Naive B cell (primary cell): ENCODE measurements at regions not wholly inside any gene's neighbourhood (a gene's known extent, or its start where the extent isn't known, plus 50 kb on each side); places are given as distances from the start of the nearest gene placed in this dataset.
A peak's percentile ranks its signal among the peaks of the same experiment; 100 is the strongest.
"Not testable (repeated sequence)": the region's sequence is repeated elsewhere in the genome, so short reads cannot be mapped to it uniquely, and the experiment has no call there.

Source experiments
- ATAC-seq, 2 donors: fragments of 150-1000 bp; cut with Tn5 transposase; 2 replicates each; pipeline ENCODE4 v1.10.0; 2021; ENCODE audit warnings: low read depth in 2 of 2, mild to moderate bottlenecking in 2 of 2, moderate library complexity in 2 of 2
- DNase-seq: peaks from one replicate; pipeline ENCODE4 v3.0.0; 2022
- H3K27ac Mint-ChIP-seq, 6 donors: one replicate each; pipeline ENCODE4 v1.8.0; 2020 to 2022; ENCODE audit warnings: mild to moderate bottlenecking in 6 of 6, mixed read lengths in 6 of 6, moderate library complexity in 5 of 6, inconsistent platforms in 2 of 6
- H3K27me3 Mint-ChIP-seq, 3 donors: one replicate each; pipeline ENCODE4 v1.8.0; 2021 to 2022; ENCODE audit warnings: mixed read lengths in 3 of 3, mild to moderate bottlenecking in 1 of 3
- H3K36me3 Mint-ChIP-seq, 2 donors: one replicate each; pipeline ENCODE4 v1.8.0; 2020 to 2022; ENCODE audit warnings: mixed read lengths in 2 of 2, inconsistent platforms in 1 of 2, mild to moderate bottlenecking in 1 of 2
- H3K4me1 Mint-ChIP-seq, 3 donors: one replicate each; pipeline ENCODE4 v1.8.0; 2020 to 2022; ENCODE audit warnings: mixed read lengths in 3 of 3, inconsistent platforms in 1 of 3, mild to moderate bottlenecking in 1 of 3, moderate library complexity in 1 of 3
- H3K4me3 Mint-ChIP-seq, 8 donors: one replicate each; pipeline ENCODE4 v1.8.0; 2020 to 2022; ENCODE audit warnings: mild to moderate bottlenecking in 8 of 8, mixed read lengths in 8 of 8, moderate library complexity in 8 of 8, inconsistent platforms in 2 of 8
- H3K9me3 Mint-ChIP-seq, 7 donors: one replicate each; pipeline ENCODE4 v1.8.0; 2020 to 2022; ENCODE audit warnings: mixed read lengths in 7 of 7, mild to moderate bottlenecking in 5 of 7, inconsistent platforms in 2 of 7, moderate library complexity in 1 of 7

GRCh38 chr6:168928012-168928411 lies 325.6 kb downstream of the THBS2 start:
- DNase-seq, result no peak
- H3K4me3 Mint-ChIP-seq, result no peak overlapping the region
- H3K36me3 Mint-ChIP-seq, result no peaks in the 10 kb centered on the region
- no peak overlapping the region for H3K27ac Mint-ChIP-seq
- H3K9me3 Mint-ChIP-seq, result peaks cover 0 to 13% (median 2%) of the 10 kb centered on the region in 7 donors
- ATAC-seq, result no peak
- H3K4me1 Mint-ChIP-seq, result no peaks in the 10 kb centered on the region
- H3K27me3 Mint-ChIP-seq, result peaks cover 0 to 5% (median 3%) of the 10 kb centered on the region in 3 donors

- Mint-ChIP-seq H3K27ac (no peak overlapping the region), H3K4me1 (no peaks in the 10 kb centered on the region), H3K27me3 (peaks cover 0 to 5% (median 3%) of the 10 kb centered on the region in 3 donors), H3K9me3 (peaks cover 0 to 13% (median 2%) of the 10 kb centered on the region in 7 donors), H3K36me3 (no peaks in the 10 kb centered on the region), H3K4me3 (no peak overlapping the region)
- ATAC-seq (no peak), DNase-seq (no peak)
Measured at GRCh38 chr6:168927026-168927425, 326.6 kb downstream of the THBS2 start.

GRCh38 chr6:168926306-168926705 lies 327.3 kb downstream of the THBS2 start:
- peaks cover 0 to 13% (median 2%) of the 10 kb centered on the region in 7 donors for H3K9me3 Mint-ChIP-seq
- peaks cover 0 to 5% (median 3%) of the 10 kb centered on the region in 3 donors for H3K27me3 Mint-ChIP-seq
- no peaks in the 10 kb centered on the region for H3K36me3 Mint-ChIP-seq
- no peak overlapping the region for H3K4me3 Mint-ChIP-seq
- H3K27ac Mint-ChIP-seq, result no peak overlapping the region
- H3K4me1 Mint-ChIP-seq, result no peaks in the 10 kb centered on the region
- DNase-seq (no peak), ATAC-seq (no peak)

- Mint-ChIP-seq H3K27ac (no peak overlapping the region), H3K4me3 (no peak overlapping the region), H3K4me1 (no peaks in the 10 kb centered on the region), H3K36me3 (no peaks in the 10 kb centered on the region), H3K27me3 (peaks cover 0 to 5% (median 3%) of the 10 kb centered on the region in 3 donors), H3K9me3 (peaks cover 0 to 13% (median 2%) of the 10 kb centered on the region in 7 donors)
- ATAC-seq (no peak), DNase-seq (no peak)
Measured at GRCh38 chr6:168925671-168926070, 328.0 kb downstream of the THBS2 start.

- H3K9me3 Mint-ChIP-seq, result peaks cover 0 to 7% (median 2%) of the 10 kb centered on the region in 7 donors
- no peak overlapping the region for H3K27ac Mint-ChIP-seq
- no peak overlapping the region for H3K4me3 Mint-ChIP-seq
- H3K27me3 Mint-ChIP-seq, result peaks cover 0 to 5% (median 3%) of the 10 kb centered on the region in 3 donors
- ATAC-seq, result no peak
- no peaks in the 10 kb centered on the region for H3K4me1 Mint-ChIP-seq
- DNase-seq, result no peak
- no peaks in the 10 kb centered on the region for H3K36me3 Mint-ChIP-seq
Measured at GRCh38 chr6:168923171-168923570, 330.5 kb downstream of the THBS2 start.

- no peaks in the 10 kb centered on the region for H3K36me3 Mint-ChIP-seq
- no peak overlapping the region for H3K4me3 Mint-ChIP-seq
- peaks cover 0 to 7% (median 2%) of the 10 kb centered on the region in 7 donors for H3K9me3 Mint-ChIP-seq
- no peaks in the 10 kb centered on the region for H3K4me1 Mint-ChIP-seq
- DNase-seq (no peak), ATAC-seq (no peak)
- H3K27me3 Mint-ChIP-seq, result peaks cover 0 to 5% (median 3%) of the 10 kb centered on the region in 3 donors
- no peak overlapping the region for H3K27ac Mint-ChIP-seq
Measured at GRCh38 chr6:168922436-168922835, 331.2 kb downstream of the THBS2 start.

- Mint-ChIP-seq H3K9me3 (peaks cover 0 to 4% (median 0%) of the 10 kb centered on the region in 7 donors), H3K27me3 (no peaks in the 10 kb centered on the region), H3K4me1 (no peaks in the 10 kb centered on the region), H3K27ac (no peak overlapping the region), H3K4me3 (peak overlapping the region in 1 of 8 donors; percentile 38), H3K36me3 (no peaks in the 10 kb centered on the region)
- DNase-seq, result no peak
- no peak for ATAC-seq
Measured at GRCh38 chr6:168920289-168920688, 333.4 kb downstream of the THBS2 start.

GRCh38 chr6:168919470-168920179 lies 334.0 kb downstream of the THBS2 start:
- Mint-ChIP-seq H3K36me3 (no peaks in the 10 kb centered on the region), H3K4me1 (no peaks in the 10 kb centered on the region), H3K27me3 (no peaks in the 10 kb centered on the region), H3K4me3 (no peak overlapping the region), H3K27ac (no peak overlapping the region), H3K9me3 (peaks cover 0 to 4% (median 0%) of the 10 kb centered on the region in 7 donors)
- ATAC-seq (no peak), DNase-seq (no peak)

GRCh38 chr6:168916576-168917211 lies 337.0 kb downstream of the THBS2 start:
- no peaks in the 10 kb centered on the region for H3K4me1 Mint-ChIP-seq
- no peaks in the 10 kb centered on the region for H3K36me3 Mint-ChIP-seq
- H3K27ac Mint-ChIP-seq, result no peak overlapping the region
- no peak overlapping the region for H3K4me3 Mint-ChIP-seq
- ATAC-seq (no peak), DNase-seq (no peak)
- H3K27me3 Mint-ChIP-seq, result no peaks in the 10 kb centered on the region
- no peaks in the 10 kb centered on the region for H3K9me3 Mint-ChIP-seq

- Mint-ChIP-seq H3K27me3 (no peaks in the 10 kb centered on the region), H3K36me3 (no peaks in the 10 kb centered on the region), H3K4me3 (no peak overlapping the region), H3K4me1 (no peaks in the 10 kb centered on the region), H3K27ac (no peak overlapping the region), H3K9me3 (no peaks in the 10 kb centered on the region)
- ATAC-seq, result no peak
- no peak for DNase-seq
Measured at GRCh38 chr6:168915855-168916254, 337.8 kb downstream of the THBS2 start.

GRCh38 chr6:168915242-168915641 lies 338.4 kb downstream of the THBS2 start:
- Mint-ChIP-seq H3K4me1 (no peaks in the 10 kb centered on the region), H3K4me3 (no peak overlapping the region), H3K27me3 (no peaks in the 10 kb centered on the region), H3K27ac (no peak overlapping the region), H3K9me3 (no peaks in the 10 kb centered on the region), H3K36me3 (no peaks in the 10 kb centered on the region)
- ATAC-seq, result no peak
- DNase-seq, result no peak

GRCh38 chr6:168913866-168914469 lies 339.7 kb downstream of the THBS2 start:
- Mint-ChIP-seq H3K9me3 (peaks cover 0 to 7% (median 0%) of the 10 kb centered on the region in 7 donors), H3K4me1 (no peaks in the 10 kb centered on the region), H3K4me3 (no peak overlapping the region), H3K27ac (peak overlapping the region in 1 of 6 donors; percentile 43), H3K27me3 (no peaks in the 10 kb centered on the region), H3K36me3 (no peaks in the 10 kb centered on the region)
- DNase-seq, result no peak
- no peak for ATAC-seq

GRCh38 chr6:168913231-168913865 lies 340.3 kb downstream of the THBS2 start:
- not testable (repeated sequence) for ATAC-seq, DNase-seq, H3K9me3 Mint-ChIP-seq, H3K4me3 Mint-ChIP-seq, H3K36me3 Mint-ChIP-seq, H3K27me3 Mint-ChIP-seq, H3K4me1 Mint-ChIP-seq
- peak overlapping the region in 1 of 6 donors; percentile 43 for H3K27ac Mint-ChIP-seq
